ENCODE measurements at regions not wholly inside any gene's neighbourhood (a gene's known extent, or its start where the extent isn't known, plus 50 kb on each side); places are given as distances from the start of the nearest gene placed in this dataset.

GRCh38 chr12:116498471-116498870 lies 60.7 kb upstream of the MAP1LC3B2 start:
- Histone ChIP-seq H3K27me3 (no peaks in the 10 kb centered on the region), H3K4me3 (no peak overlapping the region), H3K36me3 (no peaks in the 10 kb centered on the region), H3K9me3 (no peaks in the 10 kb centered on the region), H3K27ac (no peak overlapping the region), H3K4me1 (no peaks in the 10 kb centered on the region)
- DNase-seq (ENCODE audit: low spot score): no peak
- TF ChIP-seq, protein P1, sequence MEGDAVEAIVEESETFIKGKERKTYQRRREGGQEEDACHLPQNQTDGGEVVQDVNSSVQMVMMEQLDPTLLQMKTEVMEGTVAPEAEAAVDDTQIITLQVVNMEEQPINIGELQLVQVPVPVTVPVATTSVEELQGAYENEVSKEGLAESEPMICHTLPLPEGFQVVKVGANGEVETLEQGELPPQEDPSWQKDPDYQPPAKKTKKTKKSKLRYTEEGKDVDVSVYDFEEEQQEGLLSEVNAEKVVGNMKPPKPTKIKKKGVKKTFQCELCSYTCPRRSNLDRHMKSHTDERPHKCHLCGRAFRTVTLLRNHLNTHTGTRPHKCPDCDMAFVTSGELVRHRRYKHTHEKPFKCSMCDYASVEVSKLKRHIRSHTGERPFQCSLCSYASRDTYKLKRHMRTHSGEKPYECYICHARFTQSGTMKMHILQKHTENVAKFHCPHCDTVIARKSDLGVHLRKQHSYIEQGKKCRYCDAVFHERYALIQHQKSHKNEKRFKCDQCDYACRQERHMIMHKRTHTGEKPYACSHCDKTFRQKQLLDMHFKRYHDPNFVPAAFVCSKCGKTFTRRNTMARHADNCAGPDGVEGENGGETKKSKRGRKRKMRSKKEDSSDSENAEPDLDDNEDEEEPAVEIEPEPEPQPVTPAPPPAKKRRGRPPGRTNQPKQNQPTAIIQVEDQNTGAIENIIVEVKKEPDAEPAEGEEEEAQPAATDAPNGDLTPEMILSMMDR (IDR thresholded peaks at IDR 0.05): no peak

DNA sequence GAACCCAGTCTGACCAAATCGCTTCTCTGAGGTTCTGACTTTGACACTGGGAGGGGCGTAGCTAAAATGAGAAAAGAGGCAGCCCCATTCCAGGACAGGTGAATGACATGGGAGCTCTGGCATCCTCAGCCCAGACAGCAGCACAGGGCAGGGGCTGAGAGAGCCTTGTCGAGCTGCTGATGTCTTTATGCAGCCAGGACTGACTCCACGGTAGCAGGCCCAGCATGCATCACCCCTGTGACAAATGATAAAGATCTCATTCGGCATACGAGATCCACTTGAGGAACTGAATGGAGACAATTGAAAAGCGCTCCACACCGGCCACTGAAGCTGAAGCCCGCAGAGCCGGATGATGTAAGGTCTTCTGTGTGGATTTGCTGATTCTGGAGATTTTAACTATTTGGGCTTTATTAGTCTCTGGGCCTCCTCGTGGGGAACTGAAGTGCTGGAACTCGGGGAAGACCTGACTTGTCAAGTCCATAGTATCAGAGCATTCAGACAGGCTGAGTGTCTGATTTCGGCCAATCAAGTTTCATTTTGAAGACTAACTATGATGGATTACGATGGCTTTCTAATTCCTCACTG lies 56.9 kb upstream of the MAP1LC3B2 start:
- no peaks in the 10 kb centered on the region for H3K27me3 ChIP-seq
- H3K4me1 ChIP-seq: no peaks in the 10 kb centered on the region
- TF ChIP-seq, protein P1 (IDR thresholded peaks at IDR 0.05): no peak
- no peaks in the 10 kb centered on the region for H3K9me3 ChIP-seq
- no peak overlapping the region for H3K27ac ChIP-seq
- no peaks in the 10 kb centered on the region for H3K36me3 ChIP-seq
- DNase-seq (ENCODE audit: low spot score): no peak
- H3K4me3 ChIP-seq: no peak overlapping the region

DNA sequence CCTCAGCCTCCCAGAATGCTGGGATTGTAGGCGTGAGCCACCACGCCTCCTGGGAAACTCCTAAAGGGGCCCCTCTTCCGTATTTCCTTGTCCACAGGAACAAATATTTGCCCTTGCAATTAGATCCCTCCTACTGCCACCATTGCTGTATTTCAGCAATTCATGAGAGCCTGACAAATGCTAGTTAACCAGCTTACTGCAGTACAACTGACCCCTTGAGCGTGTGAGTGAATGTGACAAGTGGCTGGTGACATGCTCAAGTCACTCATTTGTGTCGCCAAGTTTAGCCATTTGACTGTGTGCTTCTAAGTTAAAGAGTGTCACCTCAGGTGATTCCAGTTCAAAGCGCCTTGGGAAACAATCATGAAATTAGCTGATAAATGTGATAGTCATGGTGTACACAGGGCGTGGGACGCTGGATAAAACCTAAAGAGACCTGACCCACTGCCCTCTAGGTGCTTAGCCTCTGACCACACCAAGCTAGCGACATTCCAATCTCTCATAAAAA lies 56.1 kb upstream of the MAP1LC3B2 start:
- DNase-seq (ENCODE audit: low spot score): no peak
- Histone ChIP-seq H3K27me3 (no peaks in the 10 kb centered on the region), H3K36me3 (no peaks in the 10 kb centered on the region), H3K9me3 (no peaks in the 10 kb centered on the region), H3K27ac (no peak overlapping the region), H3K4me1 (peaks cover 0 to 3% of the 10 kb centered on the region in 2 donors), H3K4me3 (no peak overlapping the region)
- TF ChIP-seq, protein P1 (IDR thresholded peaks at IDR 0.05): no peak

- no peaks in the 10 kb centered on the region for H3K9me3 ChIP-seq
- H3K4me1 ChIP-seq: peaks cover 0 to 12% of the 10 kb centered on the region in 2 donors
- H3K4me3 ChIP-seq: no peak overlapping the region
- no peak for DNase-seq (ENCODE audit: low spot score)
- no peaks in the 10 kb centered on the region for H3K36me3 ChIP-seq
- H3K27ac ChIP-seq: no peak overlapping the region
- TF ChIP-seq, protein P1 (IDR thresholded peaks at IDR 0.05): no peak
- H3K27me3 ChIP-seq: no peaks in the 10 kb centered on the region
These were observed 54.7 kb upstream of the MAP1LC3B2 start for GRCh38 chr12:116504438-116504837.

DNA sequence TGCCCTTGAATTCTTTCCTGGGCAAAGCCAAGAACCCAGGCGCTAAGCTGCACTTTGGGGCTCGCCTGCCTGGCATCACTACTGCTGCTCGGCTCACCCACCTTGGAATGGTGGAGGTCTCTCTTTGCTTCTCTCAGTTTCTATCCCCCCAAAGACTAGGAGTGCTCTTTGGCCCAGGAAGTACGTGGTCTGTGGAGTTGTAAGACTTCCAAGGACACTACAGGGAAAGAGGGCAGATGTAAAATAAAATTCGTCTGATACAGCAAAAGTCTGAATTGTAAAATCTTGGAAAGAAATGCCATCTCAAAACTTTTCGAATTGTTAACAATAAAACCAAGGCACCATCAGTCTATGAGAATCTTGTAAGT lies 52.5 kb upstream of the MAP1LC3B2 start:
- Histone ChIP-seq H3K27me3 (no peaks in the 10 kb centered on the region), H3K4me1 (peaks cover 0 to 12% of the 10 kb centered on the region in 2 donors)
- TF ChIP-seq, protein P1 (IDR thresholded peaks at IDR 0.05): no peak

More for the DNA sequence above, 52.5 kb upstream of the MAP1LC3B2 start:
- H3K27ac ChIP-seq: no peak overlapping the region
- no peak overlapping the region for H3K4me3 ChIP-seq
- no peak for DNase-seq (ENCODE audit: low spot score)
- no peaks in the 10 kb centered on the region for H3K9me3 ChIP-seq
- no peaks in the 10 kb centered on the region for H3K36me3 ChIP-seq

Data from right atrium auricular region (tissue), 2 donors.